Pancreas (tissue), 10 donors: ENCODE measurements at regions not wholly inside any gene's neighbourhood (a gene's known extent, or its start where the extent isn't known, plus 50 kb on each side); places are given as distances from the start of the nearest gene placed in this dataset.

ENCODE experiments used
- ATAC-seq, 4 donors: fragments of 200-7000 bp; cut with Tn5 transposase; one replicate each; pipeline versions ENCODE4 v1.8.0 to v1.9.1; 2020; ENCODE audit warnings: mild to moderate bottlenecking in 4 of 4, moderate library complexity in 4 of 4
- DNase-seq, 6 donors: peaks; one replicate each; pipeline ENCODE4 v3.0.0-alpha.2; 2020
- FAIRE-seq: peaks from 2 replicates; lab custom pipeline; 2012; peaks lifted over from hg19 to GRCh38; lab: Jason Lieb, UNC
- H3K27ac ChIP-seq, 4 donors: fragments of 200-600 bp; sonication (generic); 1 replicate in 3 of 4; 2 replicates in 1 of 4; pipeline versions ENCODE4 v1.5.0 to v1.8.0; 2020
- H3K27me3 ChIP-seq, 4 donors: fragments of 200-600 bp; one replicate each; pipeline ENCODE4 v1.8.0; 2021
- H3K36me3 ChIP-seq, 3 donors: fragments of 200-600 bp; sonication (generic) in 1 of 3; one replicate each; pipeline versions ENCODE4 v1.5.0 to v1.8.0; 2020 to 2021
- H3K4me1 ChIP-seq, 3 donors: fragments of 200-600 bp; one replicate each; pipeline ENCODE4 v1.8.0; 2021
- H3K4me3 ChIP-seq, 4 donors: fragments of 200-600 bp; sonication (generic) in 2 of 4; one replicate each; pipeline versions ENCODE4 v1.5.0 to v1.8.0; 2020 to 2021
- H3K9me3 ChIP-seq, 4 donors: fragments of 200-600 bp; one replicate each; pipeline ENCODE4 v1.8.0; 2021
- CTCF ChIP-seq, 4 donors: fragments of 200-600 bp; sonication (generic) in 3 of 4; IDR thresholded peaks; one replicate each; pipeline versions ENCODE4 v1.5.0 to v1.8.0; 2021; ENCODE audit warnings: antibody characterized with exemption in 4 of 4
- WGBS, 2 donors: extraction: QIAGEN DNeasy Blood & Tissue Kit; methylation state at CpG; one replicate each; pipeline ENCODE4 v1.1.7; 2013; 5-methylcytosine and 5-hydroxymethylcytosine counted together
- intact Hi-C, 3 donors: fragments of 100-400 bp; cut with DNase I; formaldehyde crosslinking; loops; one replicate each; pipeline versions ENCODE4 v1.11.1 to v1.14.2; 2022
- donor health status: healthy with polysubstance abuse.
- donor health status: DM: no; HTN: no; CAD: no; lungs with moderate emphysema.
- donor health status: DM: no; HTN: no; CAD: no.
- donor health status: control.
- donor health status: control.
- donor health status: Bipolar disorder and iron deficiency.
- donor health status: DM: yes; HTN: yes; CAD: no.
- donor health status: DM: no; HTN: no; CAD: no.
- donor health status: DM: no; HTN: no; CAD: no.
- donor health status: DM: yes; HTN: yes; CAD: no.

DNA sequence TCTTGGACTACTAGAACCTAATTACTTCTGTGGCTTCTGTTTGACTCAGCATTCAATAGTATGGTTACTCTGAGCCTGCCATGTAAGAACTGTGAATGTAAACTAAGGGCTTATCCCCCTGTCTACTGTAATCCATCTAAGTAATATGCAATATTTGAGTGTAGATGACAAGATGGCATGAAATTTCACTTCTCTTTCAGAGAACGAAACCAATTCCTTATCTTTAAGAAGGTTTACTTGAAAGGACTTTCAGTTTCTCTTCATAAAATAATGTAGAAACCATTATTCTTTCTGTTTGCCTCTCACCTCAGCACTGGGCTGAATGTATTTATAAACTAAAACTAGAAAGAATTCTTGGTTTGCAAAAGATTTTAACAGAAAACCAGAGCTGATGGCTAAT, 60.4 kb upstream of the ARID2 start:
- TF ChIP-seq CTCF (IDR thresholded peaks at IDR 0.05) = no peak
- no peak for DNase-seq
- H3K4me1 ChIP-seq = no peaks in the 10 kb centered on the region
- peak in 2 of 4 donors; percentile 45 to 46 for ATAC-seq
- no peak overlapping the region for H3K4me3 ChIP-seq
- no peak for FAIRE-seq
- intact Hi-C loops = no loop called here
- whole genome bisulfite sequencing, 2 donors = 27 to 36% methylated on average over 1 of the region's 1 CpG
- no peaks in the 10 kb centered on the region for H3K36me3 ChIP-seq
- no peaks in the 10 kb centered on the region for H3K9me3 ChIP-seq
- H3K27ac ChIP-seq = no peak overlapping the region
- H3K27me3 ChIP-seq = no peaks in the 10 kb centered on the region

DNA sequence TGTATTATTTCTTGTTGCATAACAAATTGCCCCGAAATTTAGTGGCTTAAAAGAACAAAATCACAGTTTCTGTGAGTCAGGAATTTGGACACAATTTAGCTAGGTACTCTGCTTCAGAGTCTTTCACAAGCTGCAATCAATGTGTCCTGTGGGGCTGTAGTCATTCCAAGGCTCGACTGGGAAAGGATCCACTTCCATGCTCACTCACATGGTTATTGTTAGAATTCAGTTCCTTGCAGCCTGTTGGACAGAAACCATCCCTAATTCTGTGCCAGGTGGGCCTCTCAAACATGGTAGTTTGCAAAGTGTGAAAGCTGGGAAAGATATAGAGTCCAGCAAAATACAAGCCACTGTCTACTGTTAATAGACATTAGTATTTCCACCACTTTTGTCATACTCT, 59.7 kb upstream of the ARID2 start:
- Histone ChIP-seq H3K4me1 (no peaks in the 10 kb centered on the region), H3K36me3 (no peaks in the 10 kb centered on the region), H3K27ac (no peak overlapping the region), H3K9me3 (no peaks in the 10 kb centered on the region), H3K27me3 (no peaks in the 10 kb centered on the region), H3K4me3 (no peak overlapping the region)
- no peak for TF ChIP-seq CTCF (IDR thresholded peaks at IDR 0.05)
- DNase-seq = no peak
- no peak for FAIRE-seq
- intact Hi-C loops = no loop called here
- no peak for ATAC-seq
- 58 to 67% methylated on average over 2 of the region's 2 CpGs for WGBS, 2 donors

DNA sequence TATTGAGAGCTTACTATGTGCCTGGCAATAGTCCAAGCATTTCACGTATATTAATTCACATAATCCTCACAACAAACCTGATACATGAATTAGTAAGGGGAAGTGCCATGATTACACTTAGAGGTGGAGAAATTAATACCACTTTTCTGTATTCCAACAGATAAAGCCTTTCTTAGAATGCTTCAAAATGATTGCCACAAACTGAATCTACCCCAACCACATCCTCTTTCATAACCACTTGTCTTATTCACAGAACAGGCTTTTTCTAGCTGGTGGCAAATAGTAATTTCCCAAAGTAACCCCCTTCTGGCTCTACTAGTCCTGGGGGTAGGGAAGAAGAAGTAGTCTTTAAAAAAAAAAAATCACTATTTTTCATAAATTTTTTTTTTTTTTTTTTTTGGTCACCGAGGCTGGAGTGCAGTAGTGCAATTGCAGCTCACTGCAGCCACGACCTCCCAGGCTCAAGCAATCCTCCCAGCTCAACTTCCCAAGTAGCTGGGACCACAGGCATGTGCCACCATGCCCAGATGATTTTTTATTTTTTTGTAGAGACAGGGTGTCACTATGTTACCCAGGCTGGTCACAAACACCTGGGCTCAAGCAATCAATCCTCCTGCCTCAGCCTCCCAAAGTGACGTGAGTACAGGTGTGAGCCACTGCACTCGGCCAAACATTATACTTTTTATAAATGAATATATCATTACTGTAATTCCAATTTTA, 59.0 kb upstream of the ARID2 start:
- intact Hi-C loops = no loop called here
- ATAC-seq (peak in 1 of 4 donors; percentile 41), FAIRE-seq (no peak), DNase-seq (no peak)
- no peaks in the 10 kb centered on the region for H3K27me3 ChIP-seq
- WGBS, 2 donors = 89 to 96% methylated on average over 5 of the region's 5 CpGs
- TF ChIP-seq CTCF (IDR thresholded peaks at IDR 0.05) = no peak
- H3K36me3 ChIP-seq = no peaks in the 10 kb centered on the region
- H3K4me1 ChIP-seq = no peaks in the 10 kb centered on the region
- no peaks in the 10 kb centered on the region for H3K9me3 ChIP-seq
- H3K4me3 ChIP-seq = no peak overlapping the region
- H3K27ac ChIP-seq = no peak overlapping the region

- DNase-seq (no peak), FAIRE-seq (no peak), ATAC-seq (no peak)
- Histone ChIP-seq H3K27ac (no peak overlapping the region), H3K36me3 (no peaks in the 10 kb centered on the region), H3K4me3 (no peak overlapping the region), H3K4me1 (no peaks in the 10 kb centered on the region), H3K9me3 (no peaks in the 10 kb centered on the region), H3K27me3 (no peaks in the 10 kb centered on the region)
- no peak for TF ChIP-seq CTCF (IDR thresholded peaks at IDR 0.05)
- 86 to 94% methylated on average over 3 of the region's 3 CpGs for WGBS, 2 donors
- intact Hi-C loops = no loop called here
These were observed 58.3 kb upstream of the ARID2 start for GRCh38 chr12:45671254-45671653.

DNA sequence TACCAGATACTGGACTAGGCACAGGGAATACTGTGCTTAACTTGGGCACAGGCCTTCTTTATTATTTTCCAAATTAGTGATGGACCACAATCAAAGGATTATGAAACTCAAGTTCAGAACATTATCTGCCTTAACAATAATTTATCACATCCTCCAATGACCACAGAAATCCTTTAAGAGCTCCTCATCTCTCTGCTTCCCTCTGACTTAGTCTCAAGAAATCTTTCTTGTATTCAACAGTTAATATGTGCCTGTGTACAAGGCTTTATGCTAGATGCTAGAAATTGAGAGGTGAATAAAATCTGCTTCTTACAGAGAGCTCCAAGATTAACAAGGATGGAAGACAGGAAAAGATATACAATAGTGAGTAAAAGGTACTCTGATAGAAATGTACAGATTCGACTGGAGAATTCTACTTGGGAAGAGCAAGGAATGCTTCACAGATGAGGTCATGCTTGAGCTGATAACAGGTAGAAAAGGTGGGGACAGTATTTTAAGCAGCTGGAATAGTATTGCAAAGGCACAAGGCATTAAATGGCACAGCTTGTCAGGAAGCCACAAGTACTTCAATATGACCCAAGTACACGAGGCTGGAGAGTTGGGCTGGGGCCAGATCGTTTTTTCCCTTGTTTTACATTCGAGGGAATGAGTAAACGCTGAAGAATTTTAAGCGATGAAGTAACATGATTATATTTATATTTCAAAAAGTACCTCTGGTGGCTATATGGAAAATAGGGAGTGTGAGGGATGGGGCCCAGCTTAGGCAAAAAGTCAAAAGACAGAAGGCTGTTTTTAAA, 55.1 kb upstream of the ARID2 start:
- FAIRE-seq (no peak), DNase-seq (peak in 1 of 6 donors; percentile 25), ATAC-seq (peak in 2 of 4 donors; percentile 47 to 62)
- TF ChIP-seq CTCF (IDR thresholded peaks at IDR 0.05) = no peak
- H3K4me1 ChIP-seq = no peaks in the 10 kb centered on the region
- no peak overlapping the region for H3K27ac ChIP-seq
- no peak overlapping the region for H3K4me3 ChIP-seq
- 41 to 47% methylated on average over 6 of the region's 6 CpGs for WGBS, 2 donors
- H3K9me3 ChIP-seq = no peaks in the 10 kb centered on the region
- intact Hi-C loops = no loop called here
- no peaks in the 10 kb centered on the region for H3K36me3 ChIP-seq
- no peaks in the 10 kb centered on the region for H3K27me3 ChIP-seq
